ENCODE measurements at regions not wholly inside any gene's neighbourhood (a gene's known extent, or its start where the extent isn't known, plus 50 kb on each side); places are given as distances from the start of the nearest gene placed in this dataset.

DNA sequence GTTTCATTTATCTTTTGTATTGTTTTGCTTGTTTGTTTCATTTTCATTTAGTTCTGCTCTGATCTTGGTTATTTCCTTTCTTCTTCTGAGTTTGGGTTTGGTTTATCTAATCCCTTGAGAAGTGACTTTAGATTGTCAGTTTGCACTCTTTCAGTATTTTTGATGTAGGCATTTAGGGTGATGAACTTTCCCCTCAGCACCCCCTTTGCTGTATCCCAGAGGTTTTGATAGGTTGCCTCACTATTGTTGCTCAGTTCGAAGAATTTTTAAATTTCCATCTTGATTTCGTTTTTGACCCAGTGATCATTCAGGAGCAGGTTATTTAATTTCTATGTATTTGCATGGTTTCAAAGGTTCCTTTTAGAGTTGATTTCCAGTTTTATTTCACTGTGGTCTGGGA lies 119.6 kb upstream of the SSTR4 start:
- Mint-ChIP-seq H3K4me3 (ENCODE audit: unreplicated experiment) (no peak overlapping the region), H3K4me1 (ENCODE audit: low read depth, unreplicated experiment) (no peaks in the 10 kb centered on the region), H3K27me3 (ENCODE audit: unreplicated experiment) (peaks cover 2% of the 10 kb centered on the region), H3K27ac (ENCODE audit: unreplicated experiment) (no peak overlapping the region), H3K36me3 (ENCODE audit: unreplicated experiment) (no peaks in the 10 kb centered on the region), H3K9me3 (ENCODE audit: unreplicated experiment) (peaks cover 2% of the 10 kb centered on the region)
- TF ChIP-seq, protein P1, sequence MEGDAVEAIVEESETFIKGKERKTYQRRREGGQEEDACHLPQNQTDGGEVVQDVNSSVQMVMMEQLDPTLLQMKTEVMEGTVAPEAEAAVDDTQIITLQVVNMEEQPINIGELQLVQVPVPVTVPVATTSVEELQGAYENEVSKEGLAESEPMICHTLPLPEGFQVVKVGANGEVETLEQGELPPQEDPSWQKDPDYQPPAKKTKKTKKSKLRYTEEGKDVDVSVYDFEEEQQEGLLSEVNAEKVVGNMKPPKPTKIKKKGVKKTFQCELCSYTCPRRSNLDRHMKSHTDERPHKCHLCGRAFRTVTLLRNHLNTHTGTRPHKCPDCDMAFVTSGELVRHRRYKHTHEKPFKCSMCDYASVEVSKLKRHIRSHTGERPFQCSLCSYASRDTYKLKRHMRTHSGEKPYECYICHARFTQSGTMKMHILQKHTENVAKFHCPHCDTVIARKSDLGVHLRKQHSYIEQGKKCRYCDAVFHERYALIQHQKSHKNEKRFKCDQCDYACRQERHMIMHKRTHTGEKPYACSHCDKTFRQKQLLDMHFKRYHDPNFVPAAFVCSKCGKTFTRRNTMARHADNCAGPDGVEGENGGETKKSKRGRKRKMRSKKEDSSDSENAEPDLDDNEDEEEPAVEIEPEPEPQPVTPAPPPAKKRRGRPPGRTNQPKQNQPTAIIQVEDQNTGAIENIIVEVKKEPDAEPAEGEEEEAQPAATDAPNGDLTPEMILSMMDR (IDR thresholded peaks at IDR 0.05; ENCODE audit: partially characterized antibody, unreplicated experiment): no peak
- no peak for DNase-seq

DNA sequence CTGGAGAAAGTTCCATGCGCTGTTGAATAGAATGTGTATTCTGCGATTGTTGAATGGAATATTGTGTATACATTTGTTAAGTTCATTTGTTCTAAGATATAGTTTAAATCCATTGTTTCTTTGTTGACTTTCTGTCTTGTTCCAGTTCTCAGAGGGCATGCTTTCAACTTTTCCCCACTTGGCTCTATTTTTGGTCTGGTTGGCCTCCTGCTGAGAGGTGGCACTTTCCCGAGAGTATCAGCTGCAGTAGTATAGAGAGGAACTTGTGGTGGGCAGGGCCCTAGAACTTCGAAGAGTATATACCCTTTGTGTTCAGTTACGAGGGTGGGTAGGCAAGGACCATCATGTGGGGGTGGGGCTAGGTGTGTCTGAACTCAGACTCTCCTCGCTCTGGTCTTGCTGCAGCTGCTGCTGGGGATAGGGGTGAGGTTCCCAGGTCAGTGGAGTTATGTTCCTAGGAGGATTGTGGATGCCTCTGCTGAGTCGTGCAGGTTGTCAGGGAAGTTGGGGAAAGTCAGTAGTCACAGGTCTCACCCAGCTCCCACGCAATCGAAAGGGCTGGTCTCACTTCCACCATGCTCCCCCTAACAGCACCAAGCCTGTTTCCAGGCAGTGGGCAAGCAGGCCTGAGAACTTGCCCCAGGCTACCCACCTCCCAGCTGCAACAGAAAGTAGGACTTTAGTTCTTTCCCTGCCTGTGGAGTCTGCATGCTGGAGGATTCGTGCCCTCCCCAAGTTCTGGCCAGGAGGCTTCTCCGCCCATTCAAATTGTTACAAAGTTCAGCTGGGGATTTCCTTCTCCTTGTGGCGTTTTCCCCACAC lies 118.9 kb upstream of the SSTR4 start:
- no peak for DNase-seq
- H3K4me3 Mint-ChIP-seq (ENCODE audit: unreplicated experiment): no peak overlapping the region
- H3K9me3 Mint-ChIP-seq (ENCODE audit: unreplicated experiment): peaks cover 2% of the 10 kb centered on the region
- H3K27ac Mint-ChIP-seq (ENCODE audit: unreplicated experiment): no peak overlapping the region
- peaks cover 2% of the 10 kb centered on the region for H3K27me3 Mint-ChIP-seq (ENCODE audit: unreplicated experiment)
- TF ChIP-seq, protein P1 (IDR thresholded peaks at IDR 0.05; ENCODE audit: partially characterized antibody, unreplicated experiment): no peak
- H3K36me3 Mint-ChIP-seq (ENCODE audit: unreplicated experiment): no peaks in the 10 kb centered on the region
- no peaks in the 10 kb centered on the region for H3K4me1 Mint-ChIP-seq (ENCODE audit: low read depth, unreplicated experiment)

DNA sequence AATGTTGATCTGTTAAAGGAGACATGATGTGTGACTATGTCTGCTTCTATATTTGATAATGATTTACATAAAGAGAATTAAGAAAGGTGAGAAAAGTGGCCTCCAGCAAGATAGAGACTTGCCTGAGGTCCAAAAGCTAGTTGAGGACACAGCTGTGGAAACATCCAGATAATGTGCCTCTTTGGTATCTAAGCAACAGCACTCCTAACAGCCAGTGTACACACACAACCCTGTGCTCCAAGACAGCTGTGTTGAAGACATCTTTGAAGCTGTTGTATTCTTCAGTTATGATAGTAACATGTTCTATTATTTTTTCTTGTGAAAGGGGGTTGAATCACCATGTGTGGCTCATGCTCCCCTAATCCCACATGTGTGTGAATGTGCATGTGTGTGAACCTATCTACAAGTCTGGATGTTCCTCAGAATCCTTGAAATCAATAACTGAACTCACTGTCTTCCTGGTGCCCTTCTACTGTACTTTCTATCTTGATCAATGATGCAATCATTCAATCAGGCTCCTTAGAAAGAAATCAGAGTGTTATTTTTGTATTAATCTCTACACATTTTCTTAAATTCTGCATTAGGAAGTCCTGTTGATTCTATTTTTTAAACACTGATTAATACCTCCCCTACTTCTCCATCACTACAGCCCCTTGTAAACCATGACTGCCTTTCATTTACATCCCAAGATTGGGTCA lies 116.7 kb upstream of the SSTR4 start:
- no peak for DNase-seq
- Mint-ChIP-seq H3K4me1 (ENCODE audit: low read depth, unreplicated experiment) (no peaks in the 10 kb centered on the region), H3K27ac (ENCODE audit: unreplicated experiment) (no peak overlapping the region), H3K27me3 (ENCODE audit: unreplicated experiment) (peaks cover 2% of the 10 kb centered on the region), H3K4me3 (ENCODE audit: unreplicated experiment) (no peak overlapping the region), H3K9me3 (ENCODE audit: unreplicated experiment) (peaks cover 2% of the 10 kb centered on the region), H3K36me3 (ENCODE audit: unreplicated experiment) (no peaks in the 10 kb centered on the region)
- TF ChIP-seq, protein P1 (IDR thresholded peaks at IDR 0.05; ENCODE audit: partially characterized antibody, unreplicated experiment): no peak

DNA sequence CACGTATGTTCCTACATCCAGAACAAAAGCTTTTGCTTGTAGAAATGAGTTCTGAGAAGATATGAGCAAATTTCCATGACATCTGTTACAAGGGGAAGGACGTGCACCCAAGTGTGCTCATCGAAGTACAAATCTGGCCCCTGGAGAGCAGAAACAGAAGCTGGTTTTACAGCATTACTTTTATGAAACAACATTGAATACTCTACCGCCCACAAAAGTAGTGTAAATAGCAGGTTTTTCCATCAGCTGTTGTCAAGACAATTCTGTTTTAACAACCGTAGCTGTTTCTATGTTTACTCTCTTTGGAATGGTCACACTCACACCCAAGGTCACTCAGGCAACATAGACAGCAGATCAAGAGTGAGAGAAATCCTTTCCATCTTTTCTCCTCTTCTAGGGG lies 114.2 kb upstream of the SSTR4 start:
- Mint-ChIP-seq H3K36me3 (ENCODE audit: unreplicated experiment) (no peaks in the 10 kb centered on the region), H3K27ac (ENCODE audit: unreplicated experiment) (no peak overlapping the region), H3K4me1 (ENCODE audit: low read depth, unreplicated experiment) (no peaks in the 10 kb centered on the region), H3K27me3 (ENCODE audit: unreplicated experiment) (peaks cover 2% of the 10 kb centered on the region), H3K9me3 (ENCODE audit: unreplicated experiment) (peaks cover 2% of the 10 kb centered on the region), H3K4me3 (ENCODE audit: unreplicated experiment) (no peak overlapping the region)
- no peak for DNase-seq
- TF ChIP-seq, protein P1 (IDR thresholded peaks at IDR 0.05; ENCODE audit: partially characterized antibody, unreplicated experiment): no peak

Measured in glutamatergic neuron (in vitro differentiated cells).